ENCODE measurements at regions not wholly inside any gene's neighbourhood (a gene's known extent, or its start where the extent isn't known, plus 50 kb on each side); places are given as distances from the start of the nearest gene placed in this dataset.

GRCh38 chr5:145345511-145346287 is 489.4 kb downstream of the PRELID2 start:
- DNase-seq: no peak
- intact Hi-C loops (cut with DNase I): no loop called here
- peak; percentile 29 for ATAC-seq (ENCODE audit: poor library complexity)

DNA sequence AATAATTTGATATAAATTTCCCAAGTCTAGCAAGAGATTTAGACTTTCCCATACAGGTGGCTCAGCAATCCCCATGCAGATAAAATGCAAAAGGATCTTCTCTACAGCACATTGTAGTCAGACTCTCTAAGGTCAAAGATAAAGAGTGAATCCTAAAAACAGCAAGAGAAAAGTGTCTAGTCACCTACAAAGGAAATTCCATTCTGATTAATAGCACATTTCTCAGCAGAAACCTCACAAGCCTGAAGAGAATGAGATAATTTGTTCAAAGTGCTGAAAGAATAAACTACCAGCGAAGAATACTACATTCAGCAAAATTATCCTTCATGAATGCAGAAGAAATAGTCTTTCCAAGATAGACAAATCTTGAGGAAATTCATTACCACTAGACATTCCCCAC is 493.3 kb downstream of the PRELID2 start:
- intact Hi-C loops (cut with DNase I): no loop called here
- ATAC-seq (ENCODE audit: poor library complexity): no peak

GRCh38 chr5:145340099-145340498 is 495.0 kb downstream of the PRELID2 start:
- DNase-seq (no peak), ATAC-seq (ENCODE audit: poor library complexity) (no peak)
- intact Hi-C loops (cut with DNase I): no loop called here

More for the DNA sequence above, 493.3 kb downstream of the PRELID2 start:
- DNase-seq: no peak

DNA sequence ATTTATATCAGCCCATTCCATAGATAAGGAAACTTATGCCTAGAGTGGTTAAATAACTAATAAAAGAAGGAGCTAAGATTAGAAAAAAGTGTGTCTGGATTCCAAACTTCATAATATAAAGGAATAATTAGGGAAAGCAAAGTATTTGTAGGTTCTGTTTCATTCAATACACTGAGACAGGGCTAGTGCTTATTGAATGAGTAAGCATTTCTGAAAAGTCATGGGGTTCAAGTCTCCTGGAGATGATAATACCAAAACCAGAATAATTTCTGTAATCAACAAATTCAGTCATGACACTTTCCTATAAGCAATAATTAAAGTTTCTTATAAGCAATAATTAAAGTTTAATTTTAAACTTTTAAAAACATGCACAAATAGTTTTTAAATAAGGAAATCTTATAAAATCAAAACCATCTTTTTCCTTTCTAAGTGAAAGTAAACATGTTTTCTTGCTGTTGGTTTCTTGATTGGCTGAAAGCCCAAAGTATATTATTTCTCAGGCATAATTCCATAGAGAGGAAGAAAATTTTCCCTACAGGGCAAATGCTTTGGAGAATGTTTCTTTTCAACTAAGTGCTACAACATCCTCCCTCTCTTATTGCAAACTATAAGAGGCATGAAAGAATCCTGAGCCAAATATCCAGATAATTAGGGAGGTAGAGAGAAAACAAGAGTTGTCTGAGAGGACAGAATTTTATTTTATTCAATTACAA is 510.2 kb downstream of the PRELID2 start:
- no peak for ATAC-seq (ENCODE audit: poor library complexity)
- DNase-seq: no peak
- intact Hi-C loops (cut with DNase I): no loop called here

DNA sequence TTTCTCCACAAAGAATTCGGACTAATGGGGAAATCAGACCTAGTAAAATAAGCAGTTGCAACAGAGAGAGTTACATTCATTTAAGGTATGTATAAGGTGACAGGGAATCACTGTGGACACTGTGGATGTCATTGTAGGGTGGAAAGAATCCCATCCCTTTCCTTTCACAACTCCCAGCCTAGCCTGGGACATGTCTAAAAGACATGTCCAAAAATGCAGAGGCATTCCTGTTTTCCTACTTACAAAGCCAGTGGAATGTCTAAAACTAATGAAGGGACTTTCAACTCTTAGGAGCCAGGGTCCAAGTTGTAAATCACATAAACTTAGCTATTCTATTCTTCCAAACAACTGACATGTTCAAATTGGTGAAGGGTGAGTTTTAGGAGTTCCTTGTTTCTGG is 511.0 kb downstream of the PRELID2 start:
- intact Hi-C loops (cut with DNase I): no loop called here
- no peak for DNase-seq
- no peak for ATAC-seq (ENCODE audit: poor library complexity)

GRCh38 chr5:145316282-145316681 is 518.9 kb downstream of the PRELID2 start:
- ATAC-seq (ENCODE audit: poor library complexity) (no peak), DNase-seq (no peak)
- intact Hi-C loops (cut with DNase I): no loop called here

- intact Hi-C loops (cut with DNase I): no loop called here
- ATAC-seq (ENCODE audit: poor library complexity) (no peak), DNase-seq (no peak)
Observed at GRCh38 chr5:145307866-145308382, 527.2 kb downstream of the PRELID2 start.

GRCh38 chr5:145295236-145295835 is 539.8 kb downstream of the PRELID2 start:
- no peak for DNase-seq
- intact Hi-C loops (cut with DNase I): no loop called here
- ATAC-seq (ENCODE audit: poor library complexity): no peak

- DNase-seq: no peak
- no peak for ATAC-seq (ENCODE audit: poor library complexity)
- intact Hi-C loops (cut with DNase I): no loop called here
Observed at GRCh38 chr5:145294331-145294730, 540.8 kb downstream of the PRELID2 start.

GRCh38 chr5:145293716-145294115 is 541.4 kb downstream of the PRELID2 start:
- intact Hi-C loops (cut with DNase I): no loop called here
- ATAC-seq (ENCODE audit: poor library complexity) (no peak), DNase-seq (no peak)

- ATAC-seq (ENCODE audit: poor library complexity): no peak
- DNase-seq: no peak
- intact Hi-C loops (cut with DNase I): no loop called here
Observed at GRCh38 chr5:145292278-145292677, 542.9 kb downstream of the PRELID2 start.

- ATAC-seq (ENCODE audit: poor library complexity) (no peak), DNase-seq (no peak)
- intact Hi-C loops (cut with DNase I): no loop called here
Observed at GRCh38 chr5:145283141-145283810, 551.9 kb downstream of the PRELID2 start.

DNA sequence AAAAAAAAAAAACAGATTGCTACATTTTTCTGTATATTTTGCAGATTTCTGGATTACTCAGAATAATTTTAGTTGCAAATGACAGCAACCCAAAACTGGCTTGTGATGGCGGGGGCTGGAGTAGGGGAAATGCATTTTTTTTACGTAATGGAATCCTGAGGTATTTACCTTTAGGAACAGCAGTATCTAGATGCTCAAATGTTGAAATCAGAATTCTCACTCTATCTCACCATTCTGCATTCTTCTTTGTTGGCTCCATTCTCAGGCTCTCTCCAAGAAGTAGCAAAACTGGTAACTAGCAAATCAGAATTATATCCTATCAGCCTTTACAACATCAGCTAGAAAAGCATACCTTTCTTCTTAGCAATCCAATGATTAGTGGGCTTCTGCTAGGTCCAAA is 554.3 kb downstream of the PRELID2 start:
- intact Hi-C loops (cut with DNase I): no loop called here
- DNase-seq (no peak), ATAC-seq (ENCODE audit: poor library complexity) (no peak)

- DNase-seq (no peak), ATAC-seq (ENCODE audit: poor library complexity) (no peak)
- intact Hi-C loops (cut with DNase I): no loop called here
Observed at GRCh38 chr5:145280214-145280613, 554.9 kb downstream of the PRELID2 start.

- DNase-seq (no peak), ATAC-seq (ENCODE audit: poor library complexity) (no peak)
- intact Hi-C loops (cut with DNase I): no loop called here
Observed at GRCh38 chr5:145260670-145261069, 574.5 kb downstream of the PRELID2 start.

DNA sequence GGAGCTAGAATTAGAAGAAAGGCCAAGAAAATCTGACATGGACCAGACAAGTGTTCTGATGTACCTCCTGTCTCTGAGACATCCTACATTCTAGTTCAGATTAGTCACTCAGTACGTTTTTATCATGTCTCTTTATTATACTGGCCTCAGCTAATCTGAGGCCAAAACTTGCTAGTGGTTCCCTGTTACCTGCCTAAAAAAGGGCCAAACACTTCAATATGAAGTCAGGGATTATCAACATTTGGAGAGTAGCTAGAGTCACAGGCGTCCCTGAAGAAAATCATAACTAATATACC is 587.4 kb downstream of the PRELID2 start:
- ATAC-seq (ENCODE audit: poor library complexity) (no peak), DNase-seq (no peak)
- intact Hi-C loops (cut with DNase I): no loop called here

DNA sequence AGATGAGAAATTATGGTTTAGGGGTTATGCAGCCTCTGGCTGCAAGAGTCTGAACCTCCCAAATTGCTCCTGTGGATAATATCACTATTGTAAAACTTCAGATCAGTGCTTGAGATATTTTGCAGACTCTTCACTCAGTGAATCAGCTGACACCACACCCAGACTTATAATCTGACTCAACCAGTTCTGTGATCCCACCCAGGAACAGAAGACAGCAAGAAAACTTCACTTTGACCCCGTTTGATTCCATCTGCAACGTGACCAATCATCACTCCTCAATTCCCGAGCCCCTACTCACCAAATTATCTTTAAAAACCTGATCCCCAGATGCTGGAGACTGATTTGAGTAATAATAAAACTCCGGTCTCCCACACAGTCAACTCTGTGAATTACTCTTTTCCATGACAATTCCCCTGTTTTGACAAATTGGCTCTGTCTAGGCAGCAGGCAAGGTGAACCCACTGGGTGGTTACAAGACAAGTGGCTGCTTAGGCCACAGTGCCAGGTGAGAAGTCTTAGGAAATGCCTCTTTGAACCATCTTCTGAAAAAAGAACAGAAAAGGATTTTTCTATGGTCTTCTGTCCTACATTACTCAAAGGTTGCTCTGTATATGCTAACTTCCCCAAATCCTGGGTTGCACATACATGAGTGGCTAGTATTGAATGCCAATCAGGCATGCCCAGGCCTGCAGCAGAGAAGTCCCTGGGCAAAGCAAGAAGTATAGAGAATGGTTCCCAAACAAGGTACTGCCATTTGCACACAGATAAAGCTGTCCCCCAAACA is 588.0 kb downstream of the PRELID2 start:
- no peak for ATAC-seq (ENCODE audit: poor library complexity)
- intact Hi-C loops (cut with DNase I): no loop called here
- no peak for DNase-seq

DNA sequence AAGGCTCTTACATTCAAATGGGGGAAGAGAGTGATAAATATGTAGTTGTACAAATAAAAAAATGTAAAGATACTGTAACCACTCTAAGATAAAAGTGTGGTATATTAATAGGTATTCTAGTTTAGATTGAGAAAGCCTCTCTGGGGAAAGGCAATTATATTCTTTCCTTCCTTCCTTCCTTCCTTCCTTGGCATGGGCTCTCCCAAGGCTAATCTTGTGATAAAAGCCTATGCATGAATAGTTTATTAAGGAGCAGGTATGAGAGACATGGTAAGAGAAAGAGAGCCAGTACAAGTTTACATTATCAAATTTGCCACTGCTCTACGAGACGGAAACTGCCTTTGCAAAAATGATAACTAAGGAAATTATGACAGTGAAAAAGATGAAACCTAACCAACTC is 588.8 kb downstream of the PRELID2 start:
- ATAC-seq (ENCODE audit: poor library complexity) (no peak), DNase-seq (no peak)
- intact Hi-C loops (cut with DNase I): no loop called here

GRCh38 chr5:145245354-145245753 is 589.8 kb downstream of the PRELID2 start:
- no peak for ATAC-seq (ENCODE audit: poor library complexity)
- no peak for DNase-seq
- intact Hi-C loops (cut with DNase I): no loop called here

Data from Right ventricle myocardium superior (tissue), 1 donor.